DND-41 (cell line): ENCODE measurements at regions not wholly inside any gene's neighbourhood (a gene's known extent, or its start where the extent isn't known, plus 50 kb on each side); places are given as distances from the start of the nearest gene placed in this dataset.

Experiments
- ATAC-seq: fragments of 200-7000 bp; cut with Tn5 transposase; 3 replicates; pipeline ENCODE4 v1.9.1; 2021; ENCODE audit warnings: low read depth; ENCODE audit not compliant: insufficient read depth
- DNase-seq: peaks from one replicate; pipeline ENCODE4 v3.0.0-alpha.2; 2020
- H2AFZ ChIP-seq: 2 replicates; pipeline ENCODE4 v1.6.0; 2012; ENCODE audit warnings: low read depth, low read length
- H3K27ac ChIP-seq: 2 replicates; pipeline ENCODE4 v1.5.1; 2012; ENCODE audit warnings: low read length, inconsistent platforms
- H3K27me3 ChIP-seq: fragments of 200-600 bp; sonication (generic); 2 replicates; pipeline ENCODE4 v1.6.0; 2012; ENCODE audit warnings: low read length, mild to moderate bottlenecking, inconsistent platforms; ENCODE audit not compliant: insufficient read depth, poor library complexity
- H3K36me3 ChIP-seq: 2 replicates; pipeline ENCODE4 v1.5.1; 2012; ENCODE audit warnings: low read length, inconsistent platforms; ENCODE audit not compliant: insufficient read depth
- H3K4me1 ChIP-seq: 2 replicates; pipeline ENCODE4 v1.5.1; 2012; ENCODE audit warnings: mild to moderate bottlenecking, low read length; ENCODE audit not compliant: insufficient read depth
- H3K4me2 ChIP-seq: 2 replicates; pipeline ENCODE4 v1.6.0; 2012; ENCODE audit warnings: mild to moderate bottlenecking, moderate library complexity, low read length, inconsistent platforms; ENCODE audit not compliant: insufficient read depth
- H3K4me3 ChIP-seq, 2 experiments: fragments of 200-600 bp in 1 of 2; shearing (Covaris generic) in 1 of 2; 2 replicates each; pipeline ENCODE4 v1.5.1; 2012 to 2016; ENCODE audit warnings: inconsistent platforms in 2 of 2, low read length in 2 of 2, mild to moderate bottlenecking in 2 of 2, low read depth in 1 of 2, moderate library complexity in 1 of 2
- H3K79me2 ChIP-seq: 2 replicates; pipeline ENCODE4 v1.6.0; 2012; ENCODE audit warnings: low read length, inconsistent platforms; ENCODE audit not compliant: insufficient read depth
- H3K9ac ChIP-seq: 2 replicates; pipeline ENCODE4 v1.6.0; 2012; ENCODE audit warnings: low read depth, mild to moderate bottlenecking, inconsistent platforms, low read length, moderate library complexity
- H3K9me3 ChIP-seq: 2 replicates; pipeline ENCODE4 v1.5.1; 2012; ENCODE audit warnings: low read length, moderate library complexity, mild to moderate bottlenecking, inconsistent platforms; ENCODE audit not compliant: insufficient read depth, severe bottlenecking
- H4K20me1 ChIP-seq: 2 replicates; pipeline ENCODE4 v1.6.0; 2012; ENCODE audit warnings: low read length; ENCODE audit not compliant: insufficient read depth
- EZH2 ChIP-seq: IDR thresholded peaks from 3 replicates; pipeline ENCODE4 v1.6.1; 2012; ENCODE audit warnings: borderline replicate concordance, low read depth, mild to moderate bottlenecking, moderate library complexity, low read length, inconsistent platforms; ENCODE audit not compliant: severe bottlenecking
- TF ChIP-seq, protein P1 (sequence below): IDR thresholded peaks from 2 replicates; pipeline ENCODE4 v1.5.1; 2012; ENCODE audit warnings: borderline replicate concordance, low read length, moderate library complexity, mild to moderate bottlenecking; ENCODE audit not compliant: poor library complexity, severe bottlenecking; ENCODE audit errors: extremely low read depth

DNA sequence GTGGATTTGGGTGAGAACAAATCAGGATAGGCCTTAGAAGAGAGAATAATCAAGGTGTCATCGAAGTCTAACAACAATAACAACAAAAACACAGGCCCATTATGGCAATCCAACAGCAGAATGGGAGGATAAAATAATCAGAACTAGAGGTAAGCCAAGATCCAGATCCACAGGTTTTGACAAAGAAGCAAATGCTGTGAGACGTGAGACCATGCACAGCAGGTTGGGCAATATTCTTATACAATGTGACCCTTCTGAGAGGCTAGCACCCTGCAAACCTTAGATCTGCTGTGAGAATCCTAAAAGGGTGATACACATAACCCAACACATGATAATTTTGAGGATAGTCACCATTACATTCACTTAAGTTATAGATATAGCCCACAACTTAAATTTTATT, 352.9 kb downstream of the CDH10 start:
- ATAC-seq, result no peak
- no peaks in the 10 kb centered on the region for H3K79me2 ChIP-seq
- no peaks in the 10 kb centered on the region for H3K36me3 ChIP-seq
- no peak overlapping the region for H2AFZ ChIP-seq
- H4K20me1 ChIP-seq, result no peaks in the 10 kb centered on the region
- no peak for DNase-seq
- H3K27me3 ChIP-seq, result no peaks in the 10 kb centered on the region
- H3K4me3 ChIP-seq, result no peak overlapping the region
- H3K27ac ChIP-seq, result no peak overlapping the region
- TF ChIP-seq, protein P1, sequence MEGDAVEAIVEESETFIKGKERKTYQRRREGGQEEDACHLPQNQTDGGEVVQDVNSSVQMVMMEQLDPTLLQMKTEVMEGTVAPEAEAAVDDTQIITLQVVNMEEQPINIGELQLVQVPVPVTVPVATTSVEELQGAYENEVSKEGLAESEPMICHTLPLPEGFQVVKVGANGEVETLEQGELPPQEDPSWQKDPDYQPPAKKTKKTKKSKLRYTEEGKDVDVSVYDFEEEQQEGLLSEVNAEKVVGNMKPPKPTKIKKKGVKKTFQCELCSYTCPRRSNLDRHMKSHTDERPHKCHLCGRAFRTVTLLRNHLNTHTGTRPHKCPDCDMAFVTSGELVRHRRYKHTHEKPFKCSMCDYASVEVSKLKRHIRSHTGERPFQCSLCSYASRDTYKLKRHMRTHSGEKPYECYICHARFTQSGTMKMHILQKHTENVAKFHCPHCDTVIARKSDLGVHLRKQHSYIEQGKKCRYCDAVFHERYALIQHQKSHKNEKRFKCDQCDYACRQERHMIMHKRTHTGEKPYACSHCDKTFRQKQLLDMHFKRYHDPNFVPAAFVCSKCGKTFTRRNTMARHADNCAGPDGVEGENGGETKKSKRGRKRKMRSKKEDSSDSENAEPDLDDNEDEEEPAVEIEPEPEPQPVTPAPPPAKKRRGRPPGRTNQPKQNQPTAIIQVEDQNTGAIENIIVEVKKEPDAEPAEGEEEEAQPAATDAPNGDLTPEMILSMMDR, result no peak
- no peak for TF ChIP-seq EZH2
- no peaks in the 10 kb centered on the region for H3K9me3 ChIP-seq
- no peak overlapping the region for H3K4me2 ChIP-seq
- no peak overlapping the region for H3K9ac ChIP-seq
- no peaks in the 10 kb centered on the region for H3K4me1 ChIP-seq

DNA sequence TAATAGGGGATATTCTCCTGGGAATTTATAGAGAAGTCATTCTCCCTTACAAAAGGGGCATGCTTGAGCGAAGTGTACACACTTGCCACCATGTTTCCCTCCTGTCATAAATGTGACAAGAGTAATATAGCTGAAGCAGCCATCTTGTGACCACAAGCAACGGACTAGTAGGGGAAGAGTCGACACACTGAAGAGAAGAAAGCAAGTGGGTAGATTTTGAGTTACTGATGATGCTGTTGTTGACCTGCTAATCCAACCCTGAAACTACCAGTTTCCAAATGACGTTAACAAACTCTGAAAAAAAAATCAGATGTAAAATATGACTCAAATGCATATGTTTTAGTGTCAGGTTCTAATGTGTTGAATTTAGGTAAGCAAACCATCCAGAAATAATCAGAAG, 350.4 kb downstream of the CDH10 start:
- no peaks in the 10 kb centered on the region for H3K27me3 ChIP-seq
- no peak overlapping the region for H3K9ac ChIP-seq
- H3K27ac ChIP-seq, result no peak overlapping the region
- no peak overlapping the region for H3K4me3 ChIP-seq
- ATAC-seq (no peak), DNase-seq (no peak)
- H3K9me3 ChIP-seq, result no peaks in the 10 kb centered on the region
- no peaks in the 10 kb centered on the region for H3K4me1 ChIP-seq
- H3K79me2 ChIP-seq, result no peaks in the 10 kb centered on the region
- no peak overlapping the region for H3K4me2 ChIP-seq
- no peak overlapping the region for H2AFZ ChIP-seq
- H4K20me1 ChIP-seq, result no peaks in the 10 kb centered on the region
- no peaks in the 10 kb centered on the region for H3K36me3 ChIP-seq
- TF ChIP-seq, protein P1, result no peak
- TF ChIP-seq EZH2, result no peak

DNA sequence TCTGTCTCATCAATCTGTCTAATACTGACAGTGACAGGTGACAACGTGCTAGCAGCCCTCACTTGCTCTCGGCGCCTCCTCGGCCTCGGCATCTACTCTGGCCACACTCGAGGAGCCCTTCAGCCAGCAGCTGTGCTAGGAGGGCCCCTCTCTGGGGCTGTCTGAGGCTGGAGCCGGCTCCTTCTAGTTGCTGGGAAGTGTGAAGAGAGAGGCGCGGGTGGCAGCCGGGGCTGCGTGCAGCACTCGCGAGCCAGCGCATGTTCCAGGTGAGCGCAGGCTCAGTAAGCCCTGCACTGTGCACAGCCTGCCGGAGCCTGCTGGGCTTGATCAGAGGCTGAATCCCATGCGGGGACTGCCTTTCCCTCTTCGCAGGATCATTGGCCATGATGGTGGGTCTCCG, 330.7 kb downstream of the CDH10 start:
- ATAC-seq (no peak), DNase-seq (no peak)
- H3K4me2 ChIP-seq, result no peak overlapping the region
- no peak for TF ChIP-seq EZH2
- TF ChIP-seq, protein P1, result no peak
- no peak overlapping the region for H3K4me3 ChIP-seq
- no peaks in the 10 kb centered on the region for H3K27me3 ChIP-seq
- H3K27ac ChIP-seq, result no peak overlapping the region
- no peak overlapping the region for H3K9ac ChIP-seq
- H3K79me2 ChIP-seq, result no peaks in the 10 kb centered on the region
- H4K20me1 ChIP-seq, result no peaks in the 10 kb centered on the region
- H3K36me3 ChIP-seq, result no peaks in the 10 kb centered on the region
- H2AFZ ChIP-seq, result no peak overlapping the region
- H3K9me3 ChIP-seq, result peaks cover 2% of the 10 kb centered on the region
- H3K4me1 ChIP-seq, result no peaks in the 10 kb centered on the region

DNA sequence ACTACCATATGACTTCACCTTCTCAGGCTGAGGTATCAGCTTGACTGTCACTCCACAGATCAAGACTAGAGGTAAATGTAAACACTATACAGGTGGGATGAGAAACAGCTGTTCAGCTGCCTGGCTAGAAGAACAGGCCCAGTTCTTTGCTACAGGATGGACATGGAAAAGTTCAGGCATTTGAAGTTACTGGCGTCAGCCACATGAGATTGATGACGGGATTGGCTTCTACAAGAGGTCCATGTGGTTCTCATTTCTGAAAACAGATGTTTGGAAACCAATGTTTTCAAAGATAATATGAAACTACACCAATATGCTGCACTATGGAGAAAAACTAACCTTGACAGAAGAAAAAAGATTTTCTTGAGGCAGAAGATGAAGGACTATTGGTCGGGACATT, 324.1 kb downstream of the CDH10 start:
- no peak overlapping the region for H3K4me2 ChIP-seq
- TF ChIP-seq EZH2, result no peak
- TF ChIP-seq, protein P1, result no peak

More for the DNA sequence above, 324.1 kb downstream of the CDH10 start:
- no peaks in the 10 kb centered on the region for H3K9me3 ChIP-seq
- ATAC-seq (no peak), DNase-seq (no peak)
- no peaks in the 10 kb centered on the region for H3K27me3 ChIP-seq
- H3K4me1 ChIP-seq, result no peaks in the 10 kb centered on the region
- H3K79me2 ChIP-seq, result no peaks in the 10 kb centered on the region
- no peak overlapping the region for H2AFZ ChIP-seq
- H3K36me3 ChIP-seq, result no peaks in the 10 kb centered on the region
- H3K9ac ChIP-seq, result no peak overlapping the region
- H3K27ac ChIP-seq, result no peak overlapping the region
- no peaks in the 10 kb centered on the region for H4K20me1 ChIP-seq
- no peak overlapping the region for H3K4me3 ChIP-seq
